ENCODE measurements at regions not wholly inside any gene's neighbourhood (a gene's known extent, or its start where the extent isn't known, plus 50 kb on each side); places are given as distances from the start of the nearest gene placed in this dataset.

DNA sequence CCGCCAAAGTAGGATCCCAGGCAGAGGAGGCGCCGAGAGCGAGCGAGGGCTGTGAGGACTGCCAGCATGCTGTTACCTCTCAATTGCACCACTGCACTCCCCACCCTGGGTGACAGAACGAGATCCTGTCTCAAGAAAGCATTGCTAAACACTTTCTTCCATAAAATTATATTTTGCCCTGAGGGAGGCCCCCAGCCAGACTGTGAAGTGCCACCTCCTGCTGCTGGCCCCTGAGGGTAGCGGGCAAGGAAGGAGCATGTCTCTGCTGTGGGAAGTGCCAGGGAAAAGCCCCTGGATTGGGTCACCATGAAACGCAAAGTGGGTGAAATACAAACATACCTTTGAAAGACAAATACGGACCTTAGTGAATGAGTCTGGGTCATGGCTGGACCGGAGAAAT lies 78.0 kb upstream of the AMZ2 start:
- Histone ChIP-seq H3K9me3 (ENCODE audit: control insufficient read depth, insufficient read depth, low read length) (no peaks in the 10 kb centered on the region), H3K79me2 (ENCODE audit: control insufficient read depth, low read length) (no peaks in the 10 kb centered on the region), H3K27ac (ENCODE audit: low read depth, low read length) (no peak overlapping the region), H3K27me3 (ENCODE audit: control insufficient read depth, low read length) (no peaks in the 10 kb centered on the region), H4K20me1 (ENCODE audit: control insufficient read depth, insufficient read depth, low read depth, low read length) (no peaks in the 10 kb centered on the region), H3K4me3 (ENCODE audit: low read length) (peak overlapping the region; percentile 64), H3K4me2 (ENCODE audit: low read length) (peak overlapping the region; percentile 68), H3K9me2 (replicated peaks; ENCODE audit: control insufficient read depth, low read length) (no peaks in the 10 kb centered on the region), H3K4me1 (ENCODE audit: control insufficient read depth, low read length) (peaks cover 44% of the 10 kb centered on the region), H3F3A (ENCODE audit: control insufficient read depth, insufficient read depth) (no peaks in the 10 kb centered on the region; the same call in none of the 2 replicates), H3K36me3 (ENCODE audit: control insufficient read depth, low read length) (no peaks in the 10 kb centered on the region)
- no peak for TF ChIP-seq EZH2phosphoT487 (IDR thresholded peaks at IDR 0.05; ENCODE audit: borderline replicate concordance, low read length)
- TF ChIP-seq, protein P1, sequence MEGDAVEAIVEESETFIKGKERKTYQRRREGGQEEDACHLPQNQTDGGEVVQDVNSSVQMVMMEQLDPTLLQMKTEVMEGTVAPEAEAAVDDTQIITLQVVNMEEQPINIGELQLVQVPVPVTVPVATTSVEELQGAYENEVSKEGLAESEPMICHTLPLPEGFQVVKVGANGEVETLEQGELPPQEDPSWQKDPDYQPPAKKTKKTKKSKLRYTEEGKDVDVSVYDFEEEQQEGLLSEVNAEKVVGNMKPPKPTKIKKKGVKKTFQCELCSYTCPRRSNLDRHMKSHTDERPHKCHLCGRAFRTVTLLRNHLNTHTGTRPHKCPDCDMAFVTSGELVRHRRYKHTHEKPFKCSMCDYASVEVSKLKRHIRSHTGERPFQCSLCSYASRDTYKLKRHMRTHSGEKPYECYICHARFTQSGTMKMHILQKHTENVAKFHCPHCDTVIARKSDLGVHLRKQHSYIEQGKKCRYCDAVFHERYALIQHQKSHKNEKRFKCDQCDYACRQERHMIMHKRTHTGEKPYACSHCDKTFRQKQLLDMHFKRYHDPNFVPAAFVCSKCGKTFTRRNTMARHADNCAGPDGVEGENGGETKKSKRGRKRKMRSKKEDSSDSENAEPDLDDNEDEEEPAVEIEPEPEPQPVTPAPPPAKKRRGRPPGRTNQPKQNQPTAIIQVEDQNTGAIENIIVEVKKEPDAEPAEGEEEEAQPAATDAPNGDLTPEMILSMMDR (IDR thresholded peaks at IDR 0.05; ENCODE audit: low read depth, low read length, poor library complexity, severe bottlenecking): no peak

DNA sequence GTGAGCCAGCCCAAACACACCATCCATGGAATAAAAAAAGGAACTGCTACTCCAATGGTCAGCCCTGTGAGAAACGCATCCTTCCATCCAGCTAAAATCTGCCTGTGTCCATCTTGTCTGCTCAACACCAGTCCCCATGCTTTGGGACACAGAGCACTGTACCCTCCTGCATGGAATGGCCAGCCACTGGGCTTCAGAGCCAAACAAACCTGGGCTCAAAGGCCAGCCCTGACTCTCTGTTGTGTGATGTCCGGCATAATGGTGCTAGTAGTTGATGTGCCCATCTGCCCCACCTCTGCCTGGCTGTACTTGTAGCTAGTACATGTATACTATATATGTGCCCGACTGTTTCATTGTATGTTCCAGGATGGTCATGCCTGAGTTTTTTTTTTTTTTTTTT lies 77.6 kb upstream of the AMZ2 start:
- Histone ChIP-seq H3K36me3 (ENCODE audit: control insufficient read depth, low read length) (no peaks in the 10 kb centered on the region), H3K4me2 (ENCODE audit: low read length) (no peak overlapping the region), H3K4me1 (ENCODE audit: control insufficient read depth, low read length) (peaks cover 40% of the 10 kb centered on the region), H3K9me2 (replicated peaks; ENCODE audit: control insufficient read depth, low read length) (no peaks in the 10 kb centered on the region), H3F3A (ENCODE audit: control insufficient read depth, insufficient read depth) (no peaks in the 10 kb centered on the region; the same call in none of the 2 replicates), H3K79me2 (ENCODE audit: control insufficient read depth, low read length) (no peaks in the 10 kb centered on the region), H4K20me1 (ENCODE audit: control insufficient read depth, insufficient read depth, low read depth, low read length) (no peaks in the 10 kb centered on the region), H3K27ac (ENCODE audit: low read depth, low read length) (no peak overlapping the region), H3K27me3 (ENCODE audit: control insufficient read depth, low read length) (no peaks in the 10 kb centered on the region), H3K9me3 (ENCODE audit: control insufficient read depth, insufficient read depth, low read length) (no peaks in the 10 kb centered on the region), H3K4me3 (ENCODE audit: low read length) (no peak overlapping the region)
- TF ChIP-seq, protein P1 (IDR thresholded peaks at IDR 0.05; ENCODE audit: low read depth, low read length, poor library complexity, severe bottlenecking): no peak
- no peak for TF ChIP-seq EZH2phosphoT487 (IDR thresholded peaks at IDR 0.05; ENCODE audit: borderline replicate concordance, low read length)

DNA sequence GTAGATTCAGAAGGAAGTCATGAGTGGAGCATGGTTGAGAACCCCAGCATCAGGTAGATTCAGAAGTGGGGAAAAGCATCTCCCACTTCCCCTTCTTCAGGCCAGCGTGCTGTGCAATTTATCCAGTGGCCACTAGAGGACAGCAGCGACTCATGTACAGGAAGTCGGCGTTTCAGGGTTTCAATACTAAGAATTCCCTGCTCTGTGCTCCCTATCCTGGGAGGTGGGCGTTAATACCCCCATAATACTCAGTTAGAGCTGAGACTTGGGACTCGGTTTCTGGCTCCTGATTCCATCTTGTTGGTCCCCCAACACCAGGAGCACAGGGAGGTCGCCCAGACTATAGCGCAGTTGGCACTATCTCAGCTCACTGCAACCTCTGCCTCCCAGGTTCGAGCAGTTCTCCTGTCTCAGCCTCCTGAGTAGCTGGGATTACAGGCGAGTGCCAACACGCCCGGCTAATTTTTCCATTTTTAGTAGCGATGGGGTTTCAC lies 75.3 kb upstream of the AMZ2 start:
- no peak overlapping the region for H3K4me3 ChIP-seq (ENCODE audit: low read length)
- H3K27me3 ChIP-seq (ENCODE audit: control insufficient read depth, low read length): no peaks in the 10 kb centered on the region
- no peak for TF ChIP-seq EZH2phosphoT487 (IDR thresholded peaks at IDR 0.05; ENCODE audit: borderline replicate concordance, low read length)
- TF ChIP-seq, protein P1 (IDR thresholded peaks at IDR 0.05; ENCODE audit: low read depth, low read length, poor library complexity, severe bottlenecking): peak; percentile 92
- peaks cover 36% of the 10 kb centered on the region for H3K4me1 ChIP-seq (ENCODE audit: control insufficient read depth, low read length)
- H3K36me3 ChIP-seq (ENCODE audit: control insufficient read depth, low read length): no peaks in the 10 kb centered on the region
- no peaks in the 10 kb centered on the region for H4K20me1 ChIP-seq (ENCODE audit: control insufficient read depth, insufficient read depth, low read depth, low read length)
- no peaks in the 10 kb centered on the region for H3K79me2 ChIP-seq (ENCODE audit: control insufficient read depth, low read length)
- H3F3A ChIP-seq (ENCODE audit: control insufficient read depth, insufficient read depth): no peaks in the 10 kb centered on the region; the same call in none of the 2 replicates
- no peak overlapping the region for H3K27ac ChIP-seq (ENCODE audit: low read depth, low read length)
- H3K9me3 ChIP-seq (ENCODE audit: control insufficient read depth, insufficient read depth, low read length): no peaks in the 10 kb centered on the region
- no peaks in the 10 kb centered on the region for H3K9me2 ChIP-seq (replicated peaks; ENCODE audit: control insufficient read depth, low read length)
- peak overlapping the region; percentile 9; the same call in 1 of the 2 replicates for H3K4me2 ChIP-seq (ENCODE audit: low read length)

All from DOHH2 (cell line).